HG02943 (cell line): ENCODE measurements at regions not wholly inside any gene's neighbourhood (a gene's known extent, or its start where the extent isn't known, plus 50 kb on each side); places are given as distances from the start of the nearest gene placed in this dataset.

ENCODE experiments used
- ATAC-seq: cut with Tn5 transposase; IDR thresholded peaks from one replicate; pipeline ENCODE4 v1.9.1; 2021; ENCODE audit warnings: mild to moderate bottlenecking, low read depth, moderate library complexity; ENCODE audit not compliant: unreplicated experiment

DNA sequence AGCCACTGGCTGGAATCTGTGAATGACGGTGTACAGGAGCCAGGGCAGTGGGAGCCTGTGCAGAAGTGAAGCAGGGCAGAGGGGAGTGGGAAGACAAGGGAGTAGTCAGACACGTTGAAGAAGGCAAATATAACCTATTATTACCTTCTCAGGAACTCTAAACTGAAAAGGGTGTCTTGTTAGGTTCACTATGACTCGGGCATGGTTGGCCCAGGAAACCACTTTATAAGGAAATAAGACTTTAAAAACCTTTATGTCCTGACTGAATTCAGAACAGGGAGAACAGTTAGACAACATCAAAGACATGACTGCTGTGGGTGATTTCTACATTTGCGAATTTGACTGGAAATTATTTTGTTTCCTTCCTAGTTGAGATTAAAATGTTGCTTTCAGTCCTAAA is 107.5 kb downstream of the ACER2 start:
- ATAC-seq: no peak

DNA sequence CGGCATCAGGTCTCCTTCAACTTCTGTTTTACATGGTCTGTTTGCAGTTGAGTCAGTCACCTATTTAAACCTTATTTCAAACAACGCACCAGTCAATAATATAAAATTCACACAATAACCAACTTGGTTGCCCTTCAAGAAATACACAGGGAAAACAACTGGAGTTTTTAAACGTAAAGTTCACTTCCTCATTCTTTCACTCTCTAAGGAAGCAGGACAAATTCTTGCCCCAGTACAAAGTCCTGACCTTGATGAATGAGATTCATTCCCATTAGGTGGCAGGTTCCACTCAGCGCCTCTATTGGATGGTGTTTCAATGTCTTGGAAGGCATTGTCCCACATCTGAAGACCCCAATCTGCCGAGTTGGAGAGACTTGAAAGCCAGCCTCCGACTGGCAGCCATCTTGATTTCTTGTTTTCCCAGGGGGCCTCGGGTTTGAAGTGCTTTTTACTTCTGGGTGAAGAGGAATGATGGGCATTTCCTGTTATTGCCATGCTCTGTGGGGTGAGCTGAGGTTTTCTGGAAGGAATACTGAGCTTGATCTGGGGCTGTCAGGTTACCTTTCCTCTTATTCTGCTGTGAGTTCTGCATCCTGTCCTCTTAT is 105.0 kb downstream of the ACER2 start:
- ATAC-seq: no peak

DNA sequence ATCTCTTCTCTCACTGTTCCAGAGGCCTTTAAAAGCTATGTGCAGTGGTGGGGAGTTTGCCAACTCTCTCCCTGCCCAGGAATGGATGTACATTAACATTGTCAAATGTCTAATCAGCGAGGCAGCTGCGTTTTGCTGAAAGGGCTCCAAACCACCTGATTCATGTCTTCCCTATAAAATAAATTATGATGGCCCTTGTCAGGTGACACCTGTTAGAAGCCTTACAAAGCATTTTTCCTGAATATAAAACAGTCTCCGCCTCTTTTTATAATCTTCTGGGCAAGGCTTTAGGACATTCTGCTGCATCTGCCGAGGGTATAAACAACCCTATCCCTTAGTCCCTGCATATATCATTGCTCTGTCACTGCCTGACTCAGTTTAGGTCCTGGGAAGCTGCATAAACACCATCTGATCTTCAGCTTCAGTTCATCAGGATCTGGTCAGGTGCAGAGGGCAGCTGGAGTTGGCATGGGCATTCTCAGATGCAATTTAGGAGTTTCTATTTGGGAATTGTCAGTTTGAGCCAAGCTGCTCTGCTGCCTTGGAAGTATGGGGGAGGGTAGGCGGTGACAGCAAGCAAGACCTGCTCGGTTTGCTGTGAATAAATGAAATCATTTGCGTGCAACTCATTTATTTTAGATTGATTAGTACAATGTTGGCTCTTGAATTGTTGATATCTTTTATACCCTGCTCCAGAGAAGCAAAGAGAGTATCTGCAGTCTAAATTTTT is 103.5 kb downstream of the ACER2 start:
- no peak for ATAC-seq

DNA sequence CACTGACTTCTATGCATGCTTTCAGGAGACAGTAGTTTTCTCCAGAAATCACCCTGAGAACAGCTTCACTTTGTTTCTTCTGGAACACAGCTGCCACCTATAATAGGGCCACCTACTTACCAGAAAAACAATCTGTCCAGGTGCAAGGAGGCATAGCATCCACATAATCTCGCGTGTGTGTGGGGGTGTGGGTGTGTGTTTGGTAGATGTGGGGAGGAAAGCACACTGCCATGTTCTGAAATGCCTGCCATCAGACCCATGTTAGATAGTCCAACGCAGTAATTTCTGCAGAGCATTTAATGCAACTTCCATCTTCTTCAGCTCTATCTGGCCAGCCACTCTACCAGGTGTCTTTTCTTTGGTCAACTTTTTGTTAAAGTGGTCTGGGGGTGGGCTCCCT is 102.9 kb downstream of the ACER2 start:
- no peak for ATAC-seq

DNA sequence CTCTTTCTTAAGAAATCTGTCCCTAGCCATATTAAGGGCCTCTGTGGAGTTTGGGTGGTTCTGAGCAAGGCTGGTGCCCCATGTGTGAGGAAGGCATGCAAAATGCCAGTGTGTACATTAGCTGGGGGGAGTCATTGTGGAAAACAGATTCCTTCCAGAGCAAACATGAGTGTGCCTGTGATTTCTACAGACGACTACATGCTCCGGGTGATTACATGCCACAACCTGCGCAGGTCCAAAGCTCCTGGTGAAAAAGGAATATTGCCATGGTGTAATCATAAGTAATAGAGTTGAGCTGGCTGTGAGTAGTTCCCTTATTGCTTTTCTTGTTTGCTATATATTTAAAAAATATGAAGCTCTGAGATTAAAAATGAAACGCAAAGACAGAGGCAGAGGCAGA is 102.1 kb downstream of the ACER2 start:
- no peak for ATAC-seq
